Activated CD8-positive, alpha-beta T cell treated with anti-CD3 and anti-CD28 coated beads for 36 hours (primary cell): ENCODE measurements at regions not wholly inside any gene's neighbourhood (a gene's known extent, or its start where the extent isn't known, plus 50 kb on each side); places are given as distances from the start of the nearest gene placed in this dataset.

Source experiments
- ATAC-seq: fragments of 200-7000 bp; cut with Tn5 transposase; one replicate; pipeline ENCODE4 v1.10.0; 2021; ENCODE audit warnings: mild to moderate bottlenecking, moderate library complexity
- CTCF ChIA-PET: fragments of 350-600 bp; sonication (Branson Sonifier 250); formaldehyde crosslinking; loops from one replicate; lab custom pipeline; 2021; ENCODE audit warnings: antibody characterized with exemption; lab: Charles Lee
- POLR2A ChIA-PET: fragments of 350-600 bp; sonication (Branson Sonifier 250); formaldehyde crosslinking; loops from one replicate; lab custom pipeline; 2021; ENCODE audit warnings: antibody characterized with exemption; lab: Charles Lee
- DNase-seq: peaks from one replicate; pipeline ENCODE4 v3.0.0-alpha.2; 2020
- H3K27ac Mint-ChIP-seq: one replicate; pipeline ENCODE4 v1.8.0; 2021; ENCODE audit warnings: mild to moderate bottlenecking, mixed read lengths
- H3K27me3 Mint-ChIP-seq: one replicate; pipeline ENCODE4 v1.8.0; 2021; ENCODE audit warnings: mixed read lengths
- H3K36me3 Mint-ChIP-seq: one replicate; pipeline ENCODE4 v1.8.0; 2021; ENCODE audit warnings: low read depth, mixed read lengths
- H3K4me1 Mint-ChIP-seq: one replicate; pipeline ENCODE4 v1.8.0; 2021; ENCODE audit warnings: low read depth, mixed read lengths
- H3K4me3 Mint-ChIP-seq: one replicate; pipeline ENCODE4 v1.8.0; 2021; ENCODE audit warnings: mild to moderate bottlenecking, moderate library complexity, mixed read lengths
- H3K9me3 Mint-ChIP-seq: one replicate; pipeline ENCODE4 v1.8.0; 2021; ENCODE audit warnings: mixed read lengths
- CTCF ChIP-seq: fragments of 200-600 bp; IDR thresholded peaks from one replicate; pipeline ENCODE4 v1.8.0; 2022; ENCODE audit warnings: antibody characterized with exemption, mild to moderate bottlenecking
- intact Hi-C: fragments of 100-400 bp; cut with micrococcal nuclease; formaldehyde crosslinking; loops from one replicate; pipeline ENCODE4 v1.10.0; 2022

- POLR2A ChIA-PET, result no interaction called here
- CTCF ChIA-PET, result no interaction called here
- peaks cover 6% of the 10 kb centered on the region for H3K27me3 Mint-ChIP-seq
- no peaks in the 10 kb centered on the region for H3K4me1 Mint-ChIP-seq
- ATAC-seq, result no peak
- intact Hi-C loops, result loop anchor here (5.0 kb wide), 1 partner anchor 273 kb away; no protein-coding TSS in a partner anchor
- H3K27ac Mint-ChIP-seq, result no peak overlapping the region
- no peak for TF ChIP-seq CTCF
- H3K36me3 Mint-ChIP-seq, result no peaks in the 10 kb centered on the region
- no peak for DNase-seq
- no peaks in the 10 kb centered on the region for H3K9me3 Mint-ChIP-seq
- H3K4me3 Mint-ChIP-seq, result no peak overlapping the region
Observed at GRCh38 chr5:89010512-89010911, 127.5 kb upstream of the MEF2C start.

DNA sequence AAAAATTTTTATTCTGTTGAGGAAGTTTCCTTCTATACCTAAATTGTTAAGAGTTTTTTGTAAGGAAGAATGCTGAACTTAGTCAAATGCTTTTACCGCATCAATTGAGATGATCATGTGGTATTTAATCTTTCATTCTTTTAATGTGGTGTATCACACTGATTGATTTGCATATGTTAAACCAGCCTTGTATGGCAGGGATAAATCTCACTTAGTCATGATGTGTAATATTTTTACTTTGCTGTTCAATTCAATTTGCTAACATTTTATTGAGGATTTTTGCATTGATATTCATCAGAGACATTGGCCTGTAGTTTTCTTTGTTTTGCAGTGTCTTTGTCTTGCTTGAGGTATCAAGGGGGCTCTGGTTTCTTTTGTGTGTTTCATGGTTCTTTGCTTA is 125.3 kb upstream of the MEF2C start:
- no peak for TF ChIP-seq CTCF
- CTCF ChIA-PET, result no interaction called here
- no peak overlapping the region for H3K27ac Mint-ChIP-seq
- ATAC-seq (no peak), DNase-seq (no peak)
- intact Hi-C loops, result no loop called here
- peaks cover 6% of the 10 kb centered on the region for H3K27me3 Mint-ChIP-seq
- H3K4me3 Mint-ChIP-seq, result no peak overlapping the region
- no peaks in the 10 kb centered on the region for H3K9me3 Mint-ChIP-seq
- H3K4me1 Mint-ChIP-seq, result no peaks in the 10 kb centered on the region
- POLR2A ChIA-PET, result no interaction called here
- no peaks in the 10 kb centered on the region for H3K36me3 Mint-ChIP-seq

DNA sequence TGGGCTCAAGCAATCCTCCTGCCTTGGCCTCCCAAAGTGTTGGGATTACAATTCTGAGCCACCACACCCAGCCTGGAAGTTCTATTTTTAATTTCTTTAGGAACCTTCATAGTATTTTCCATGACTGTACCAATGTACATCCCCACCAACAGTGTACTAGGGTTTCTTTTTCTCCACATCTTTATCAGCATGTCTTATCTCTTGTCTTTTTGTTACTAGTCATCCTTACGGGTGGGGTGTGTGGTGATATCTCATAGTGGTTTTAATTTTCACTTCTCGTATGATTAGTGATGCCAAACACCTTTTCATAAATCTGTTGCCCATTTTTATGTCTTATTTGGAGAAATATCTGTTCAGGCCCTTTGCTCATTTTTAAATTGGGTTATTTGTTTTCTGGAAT is 123.0 kb upstream of the MEF2C start:
- ATAC-seq (no peak), DNase-seq (no peak)
- Mint-ChIP-seq H3K36me3 (no peaks in the 10 kb centered on the region), H3K27ac (no peak overlapping the region), H3K4me1 (no peaks in the 10 kb centered on the region), H3K27me3 (peaks cover 1% of the 10 kb centered on the region), H3K4me3 (no peak overlapping the region), H3K9me3 (no peaks in the 10 kb centered on the region)
- intact Hi-C loops, result no loop called here
- TF ChIP-seq CTCF, result no peak
- POLR2A ChIA-PET, result no interaction called here
- CTCF ChIA-PET, result no interaction called here

- peaks cover 1% of the 10 kb centered on the region for H3K27me3 Mint-ChIP-seq
- no peak for TF ChIP-seq CTCF
- no peak overlapping the region for H3K4me3 Mint-ChIP-seq
- H3K4me1 Mint-ChIP-seq, result no peaks in the 10 kb centered on the region
- H3K9me3 Mint-ChIP-seq, result no peaks in the 10 kb centered on the region
- no peak overlapping the region for H3K27ac Mint-ChIP-seq
- intact Hi-C loops, result no loop called here
- no peaks in the 10 kb centered on the region for H3K36me3 Mint-ChIP-seq
- POLR2A ChIA-PET, result no interaction called here
- DNase-seq (no peak), ATAC-seq (no peak)
- CTCF ChIA-PET, result no interaction called here
Observed at GRCh38 chr5:89004379-89004778, 121.4 kb upstream of the MEF2C start.

DNA sequence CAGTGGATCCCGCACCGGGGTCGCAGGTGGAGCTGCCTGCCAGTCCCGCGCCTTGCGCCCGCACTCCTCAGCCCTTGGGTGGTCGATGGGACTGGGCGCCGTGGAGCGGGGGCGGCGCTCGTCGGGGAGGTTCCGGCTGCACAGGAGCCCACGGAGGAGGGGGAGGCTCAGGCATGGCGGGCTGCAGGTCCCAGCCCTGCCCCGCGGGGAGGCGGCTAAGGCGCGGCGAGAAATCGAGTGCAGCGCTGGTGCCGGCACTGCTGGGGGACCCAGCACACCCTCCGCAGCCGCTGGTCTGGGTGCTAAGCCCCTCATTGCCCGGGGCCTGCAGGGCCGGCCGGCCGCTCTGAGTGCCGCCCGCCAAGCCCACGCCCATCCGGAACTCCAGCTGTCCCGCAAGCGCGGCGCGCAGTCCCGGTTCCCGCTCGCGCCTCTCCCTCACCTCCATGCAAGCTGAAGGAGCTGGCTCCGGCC is 120.6 kb upstream of the MEF2C start:
- DNase-seq (no peak), ATAC-seq (no peak)
- Mint-ChIP-seq H3K4me1 (no peaks in the 10 kb centered on the region), H3K4me3 (no peak overlapping the region), H3K9me3 (no peaks in the 10 kb centered on the region), H3K27me3 (peaks cover 1% of the 10 kb centered on the region), H3K27ac (no peak overlapping the region), H3K36me3 (no peaks in the 10 kb centered on the region)
- POLR2A ChIA-PET, result no interaction called here
- intact Hi-C loops, result no loop called here
- no peak for TF ChIP-seq CTCF
- CTCF ChIA-PET, result no interaction called here
